ENCODE measurements at regions not wholly inside any gene's neighbourhood (a gene's known extent, or its start where the extent isn't known, plus 50 kb on each side); places are given as distances from the start of the nearest gene placed in this dataset.

DNA sequence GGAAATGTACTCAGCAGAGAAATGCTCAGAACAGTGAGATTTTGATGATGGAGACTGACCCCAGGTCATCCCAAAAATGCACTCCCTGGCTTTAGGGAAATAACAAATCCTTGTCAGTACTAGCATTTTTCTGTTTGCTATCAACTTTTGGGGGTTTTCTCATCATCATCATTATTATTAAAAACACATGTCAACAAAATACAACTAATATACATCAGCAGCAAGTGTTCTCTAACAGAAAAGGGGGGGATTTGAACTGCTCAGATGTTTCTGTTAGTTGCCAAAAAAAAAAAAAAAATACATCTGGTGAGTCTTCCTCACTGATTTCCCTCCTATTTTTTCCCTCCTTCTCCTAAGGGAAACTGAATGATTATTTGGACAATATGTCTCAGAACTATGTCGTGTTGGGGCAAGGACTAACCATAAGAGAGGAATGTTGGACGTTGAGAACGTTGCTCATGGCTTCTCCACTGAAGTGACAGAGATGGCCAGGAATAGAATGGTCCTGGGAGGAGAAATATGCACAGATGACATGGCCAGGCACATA, 230.0 kb upstream of the MCTP2 start:
- intact Hi-C loops (cut with DNase I): no loop called here
- Histone ChIP-seq H3K27me3 (no peaks in the 10 kb centered on the region), H3K27ac (peak overlapping the region in 7 of 12 donors; percentile 22 to 59 (median 50)), H3K4me3 (no peak overlapping the region), H3K36me3 (no peaks in the 10 kb centered on the region), H3K4me1 (peaks cover 0 to 12% (median 0%) of the 10 kb centered on the region in 12 donors), H3K9me3 (no peaks in the 10 kb centered on the region)
- peak in 3 of 4 donors; percentile 26 to 53 (median 42) for ATAC-seq
- no peak for DNase-seq
- WGBS, 4 donors: 34 to 40% (median 36%) methylated on average over 3 of the region's 3 CpGs
- no peak for TF ChIP-seq POLR2A (IDR thresholded peaks at IDR 0.05)
- TF ChIP-seq, protein P1, sequence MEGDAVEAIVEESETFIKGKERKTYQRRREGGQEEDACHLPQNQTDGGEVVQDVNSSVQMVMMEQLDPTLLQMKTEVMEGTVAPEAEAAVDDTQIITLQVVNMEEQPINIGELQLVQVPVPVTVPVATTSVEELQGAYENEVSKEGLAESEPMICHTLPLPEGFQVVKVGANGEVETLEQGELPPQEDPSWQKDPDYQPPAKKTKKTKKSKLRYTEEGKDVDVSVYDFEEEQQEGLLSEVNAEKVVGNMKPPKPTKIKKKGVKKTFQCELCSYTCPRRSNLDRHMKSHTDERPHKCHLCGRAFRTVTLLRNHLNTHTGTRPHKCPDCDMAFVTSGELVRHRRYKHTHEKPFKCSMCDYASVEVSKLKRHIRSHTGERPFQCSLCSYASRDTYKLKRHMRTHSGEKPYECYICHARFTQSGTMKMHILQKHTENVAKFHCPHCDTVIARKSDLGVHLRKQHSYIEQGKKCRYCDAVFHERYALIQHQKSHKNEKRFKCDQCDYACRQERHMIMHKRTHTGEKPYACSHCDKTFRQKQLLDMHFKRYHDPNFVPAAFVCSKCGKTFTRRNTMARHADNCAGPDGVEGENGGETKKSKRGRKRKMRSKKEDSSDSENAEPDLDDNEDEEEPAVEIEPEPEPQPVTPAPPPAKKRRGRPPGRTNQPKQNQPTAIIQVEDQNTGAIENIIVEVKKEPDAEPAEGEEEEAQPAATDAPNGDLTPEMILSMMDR (IDR thresholded peaks at IDR 0.05): no peak

GRCh38 chr15:94000606-94001005, 230.8 kb upstream of the MCTP2 start:
- intact Hi-C loops (cut with DNase I): no loop called here
- TF ChIP-seq, protein P1 (IDR thresholded peaks at IDR 0.05): no peak
- TF ChIP-seq POLR2A (IDR thresholded peaks at IDR 0.05): no peak
- DNase-seq (peak in 1 of 5 donors; percentile 27), ATAC-seq (peak in 1 of 4 donors; percentile 30)
- H3K4me1 ChIP-seq: peaks cover 0 to 12% (median 0%) of the 10 kb centered on the region in 12 donors
- H3K27ac ChIP-seq: peak overlapping the region in 7 of 12 donors; percentile 22 to 59 (median 50)
- no peaks in the 10 kb centered on the region for H3K36me3 ChIP-seq
- H3K4me3 ChIP-seq: no peak overlapping the region
- no peaks in the 10 kb centered on the region for H3K9me3 ChIP-seq
- H3K27me3 ChIP-seq: no peaks in the 10 kb centered on the region
- WGBS, 4 donors: 54 to 74% (median 69%) methylated on average over 5 of the region's 5 CpGs

DNA sequence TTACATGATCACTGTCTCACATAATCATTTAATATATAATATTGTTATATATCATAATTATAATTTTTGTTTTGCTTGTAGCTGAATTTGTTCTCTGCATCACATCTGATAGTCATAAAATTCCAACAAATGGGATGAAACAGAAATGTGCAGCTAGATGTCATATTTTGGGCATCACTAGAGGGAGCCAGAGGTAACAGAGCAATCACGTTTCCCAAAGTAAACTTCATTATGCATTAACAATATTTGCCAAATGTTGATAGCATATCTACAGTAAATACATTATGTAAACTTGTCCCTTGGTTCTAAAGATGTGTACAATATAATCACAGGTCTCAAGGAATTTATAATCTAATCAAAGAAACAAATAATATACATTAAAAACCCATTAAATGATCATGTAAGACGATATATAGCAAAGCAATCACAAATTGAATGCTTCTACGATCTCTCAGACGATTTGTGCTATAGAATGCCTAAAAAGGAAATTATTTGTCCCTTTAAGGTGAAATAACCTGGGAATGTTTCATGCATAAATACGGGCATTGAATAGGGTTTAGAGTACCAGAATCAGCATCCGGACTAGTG, 234.2 kb upstream of the MCTP2 start:
- no peak for DNase-seq
- H3K36me3 ChIP-seq: no peaks in the 10 kb centered on the region
- H3K27ac ChIP-seq: no peak overlapping the region
- 60 to 65% (median 62%) methylated on average over 6 of the region's 6 CpGs for WGBS, 4 donors
- peaks cover 0 to 11% (median 0%) of the 10 kb centered on the region in 12 donors for H3K4me1 ChIP-seq
- no peak for TF ChIP-seq POLR2A (IDR thresholded peaks at IDR 0.05)
- TF ChIP-seq, protein P1 (IDR thresholded peaks at IDR 0.05): peak; percentile 38 to 75 (median 56)
- no peaks in the 10 kb centered on the region for H3K27me3 ChIP-seq
- H3K4me3 ChIP-seq: no peak overlapping the region
- no peaks in the 10 kb centered on the region for H3K9me3 ChIP-seq
- intact Hi-C loops (cut with DNase I): loop anchor here in 4 of 10 donors (5.0 to 10.0 kb wide), 3 partner anchors 118 to 962 kb away; no protein-coding TSS in a partner anchor
- no peak for ATAC-seq

GRCh38 chr15:93989440-93989998, 241.8 kb upstream of the MCTP2 start:
- Histone ChIP-seq H3K27me3 (no peaks in the 10 kb centered on the region), H3K4me1 (peaks cover 0 to 7% (median 0%) of the 10 kb centered on the region in 12 donors), H3K4me3 (no peak overlapping the region), H3K36me3 (no peaks in the 10 kb centered on the region), H3K9me3 (peaks cover 0 to 3% (median 0%) of the 10 kb centered on the region in 12 donors), H3K27ac (peak overlapping the region in 1 of 12 donors; percentile 23)
- ATAC-seq (no peak), DNase-seq (no peak)
- 70 to 77% (median 73%) methylated on average over 4 of the region's 4 CpGs for WGBS, 4 donors
- intact Hi-C loops (cut with DNase I): loop anchor here in 2 of 10 donors (10.0 kb wide), 2 partner anchors 905 to 945 kb away; partner anchors contain the start of gene RGMA (in 1 of the 2)
- TF ChIP-seq, protein P1 (IDR thresholded peaks at IDR 0.05): no peak
- no peak for TF ChIP-seq POLR2A (IDR thresholded peaks at IDR 0.05)
